ENCODE measurements at regions not wholly inside any gene's neighbourhood (a gene's known extent, or its start where the extent isn't known, plus 50 kb on each side); places are given as distances from the start of the nearest gene placed in this dataset.

DNA sequence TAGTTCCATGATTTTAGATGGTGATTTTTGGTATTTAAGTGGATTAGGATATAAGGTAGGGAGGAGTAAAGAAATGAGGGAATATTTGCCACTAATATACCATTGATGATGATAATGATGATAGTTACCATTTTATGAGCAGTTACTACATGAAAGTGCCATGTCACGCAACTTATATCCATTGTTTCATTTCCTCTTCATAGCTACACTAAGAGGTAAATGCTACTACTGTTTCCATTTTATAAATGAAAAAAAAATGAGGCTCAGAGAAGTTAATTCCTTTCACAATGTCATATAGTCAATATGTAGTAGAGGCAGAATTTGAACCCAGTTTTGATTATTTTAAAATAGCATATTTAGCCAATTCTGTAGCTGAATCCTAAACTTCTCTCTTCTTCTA lies 112.2 kb upstream of the ADRA1B start:
- TF ChIP-seq, protein P1, sequence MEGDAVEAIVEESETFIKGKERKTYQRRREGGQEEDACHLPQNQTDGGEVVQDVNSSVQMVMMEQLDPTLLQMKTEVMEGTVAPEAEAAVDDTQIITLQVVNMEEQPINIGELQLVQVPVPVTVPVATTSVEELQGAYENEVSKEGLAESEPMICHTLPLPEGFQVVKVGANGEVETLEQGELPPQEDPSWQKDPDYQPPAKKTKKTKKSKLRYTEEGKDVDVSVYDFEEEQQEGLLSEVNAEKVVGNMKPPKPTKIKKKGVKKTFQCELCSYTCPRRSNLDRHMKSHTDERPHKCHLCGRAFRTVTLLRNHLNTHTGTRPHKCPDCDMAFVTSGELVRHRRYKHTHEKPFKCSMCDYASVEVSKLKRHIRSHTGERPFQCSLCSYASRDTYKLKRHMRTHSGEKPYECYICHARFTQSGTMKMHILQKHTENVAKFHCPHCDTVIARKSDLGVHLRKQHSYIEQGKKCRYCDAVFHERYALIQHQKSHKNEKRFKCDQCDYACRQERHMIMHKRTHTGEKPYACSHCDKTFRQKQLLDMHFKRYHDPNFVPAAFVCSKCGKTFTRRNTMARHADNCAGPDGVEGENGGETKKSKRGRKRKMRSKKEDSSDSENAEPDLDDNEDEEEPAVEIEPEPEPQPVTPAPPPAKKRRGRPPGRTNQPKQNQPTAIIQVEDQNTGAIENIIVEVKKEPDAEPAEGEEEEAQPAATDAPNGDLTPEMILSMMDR (IDR thresholded peaks at IDR 0.05) = no peak
- TF ChIP-seq POLR2AphosphoS5 (IDR thresholded peaks at IDR 0.05) (no peak), POLR2A (IDR thresholded peaks at IDR 0.05) (no peak), EP300 (IDR thresholded peaks at IDR 0.05) (no peak)

Data from gastroesophageal sphincter (tissue), 3 donors.